ENCODE measurements at regions not wholly inside any gene's neighbourhood (a gene's known extent, or its start where the extent isn't known, plus 50 kb on each side); places are given as distances from the start of the nearest gene placed in this dataset.

DNA sequence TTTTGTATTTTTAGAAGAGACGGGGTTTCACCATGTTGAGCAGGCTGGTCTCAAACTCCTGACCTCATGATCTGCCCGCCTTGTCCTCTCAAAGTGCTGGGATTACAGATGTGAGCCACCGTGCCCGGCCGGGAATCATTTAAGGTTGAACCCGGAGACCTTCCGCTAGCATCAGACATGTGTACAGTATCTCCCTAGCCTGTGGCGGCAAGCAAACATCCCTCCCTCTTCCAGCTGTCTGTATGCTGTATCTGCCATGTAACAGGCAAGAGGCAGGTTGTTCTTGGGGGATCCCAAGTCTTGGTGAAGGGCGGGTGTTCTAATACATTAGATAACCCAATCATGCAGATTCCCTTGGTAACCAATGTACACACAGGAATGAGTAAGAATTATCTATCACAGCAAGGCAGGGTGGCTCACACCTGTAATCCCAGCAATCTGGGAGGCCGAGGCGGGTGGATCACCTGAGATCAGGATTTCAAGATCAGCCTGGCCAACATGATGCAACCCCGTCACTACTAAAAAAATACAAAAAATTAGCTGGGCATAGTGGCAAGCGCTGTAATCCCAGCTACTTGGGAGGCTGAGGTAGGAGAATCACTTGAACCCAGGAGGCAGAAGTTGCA lies 58.1 kb upstream of the RBFOX2 start:
- no peak for TF ChIP-seq CTCF (IDR thresholded peaks at IDR 0.05 in 2 of 3, conservative IDR thresholded peaks at IDR 0.05 in 1 of 3; ENCODE audit: borderline replicate concordance in 1 of 3, insufficient read depth in 1 of 3, low read depth in 2 of 3, low read length in 2 of 3)
- no peak for TF ChIP-seq TCF7L2 (IDR thresholded peaks at IDR 0.05; ENCODE audit: borderline replicate concordance, extremely low read depth, insufficient read depth, insufficient read length)
- no peak for TF ChIP-seq POLR2A (IDR thresholded peaks at IDR 0.05; ENCODE audit: borderline replicate concordance, extremely low read depth, insufficient read depth, insufficient read length)
- no peak for TF ChIP-seq EZH2phosphoT487 (IDR thresholded peaks at IDR 0.05; ENCODE audit: borderline replicate concordance)
- no peak for TF ChIP-seq EZH2 (IDR thresholded peaks at IDR 0.05)
- TF ChIP-seq ZNF274 (IDR thresholded peaks at IDR 0.05; ENCODE audit: low read depth, low read length): no peak
- TF ChIP-seq, protein P1, sequence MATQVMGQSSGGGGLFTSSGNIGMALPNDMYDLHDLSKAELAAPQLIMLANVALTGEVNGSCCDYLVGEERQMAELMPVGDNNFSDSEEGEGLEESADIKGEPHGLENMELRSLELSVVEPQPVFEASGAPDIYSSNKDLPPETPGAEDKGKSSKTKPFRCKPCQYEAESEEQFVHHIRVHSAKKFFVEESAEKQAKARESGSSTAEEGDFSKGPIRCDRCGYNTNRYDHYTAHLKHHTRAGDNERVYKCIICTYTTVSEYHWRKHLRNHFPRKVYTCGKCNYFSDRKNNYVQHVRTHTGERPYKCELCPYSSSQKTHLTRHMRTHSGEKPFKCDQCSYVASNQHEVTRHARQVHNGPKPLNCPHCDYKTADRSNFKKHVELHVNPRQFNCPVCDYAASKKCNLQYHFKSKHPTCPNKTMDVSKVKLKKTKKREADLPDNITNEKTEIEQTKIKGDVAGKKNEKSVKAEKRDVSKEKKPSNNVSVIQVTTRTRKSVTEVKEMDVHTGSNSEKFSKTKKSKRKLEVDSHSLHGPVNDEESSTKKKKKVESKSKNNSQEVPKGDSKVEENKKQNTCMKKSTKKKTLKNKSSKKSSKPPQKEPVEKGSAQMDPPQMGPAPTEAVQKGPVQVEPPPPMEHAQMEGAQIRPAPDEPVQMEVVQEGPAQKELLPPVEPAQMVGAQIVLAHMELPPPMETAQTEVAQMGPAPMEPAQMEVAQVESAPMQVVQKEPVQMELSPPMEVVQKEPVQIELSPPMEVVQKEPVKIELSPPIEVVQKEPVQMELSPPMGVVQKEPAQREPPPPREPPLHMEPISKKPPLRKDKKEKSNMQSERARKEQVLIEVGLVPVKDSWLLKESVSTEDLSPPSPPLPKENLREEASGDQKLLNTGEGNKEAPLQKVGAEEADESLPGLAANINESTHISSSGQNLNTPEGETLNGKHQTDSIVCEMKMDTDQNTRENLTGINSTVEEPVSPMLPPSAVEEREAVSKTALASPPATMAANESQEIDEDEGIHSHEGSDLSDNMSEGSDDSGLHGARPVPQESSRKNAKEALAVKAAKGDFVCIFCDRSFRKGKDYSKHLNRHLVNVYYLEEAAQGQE (IDR thresholded peaks at IDR 0.05; ENCODE audit: low read depth): no peak
- no peak for TF ChIP-seq ELF1 (IDR thresholded peaks at IDR 0.05; ENCODE audit: borderline replicate concordance, low read depth)
- no peak for TF ChIP-seq RAD21 (IDR thresholded peaks at IDR 0.05; ENCODE audit: low read depth)
- TF ChIP-seq POLR2AphosphoS5 (IDR thresholded peaks at IDR 0.05; ENCODE audit: low read depth, low read length): no peak
- no peak for TF ChIP-seq FOSL1 (IDR thresholded peaks at IDR 0.05; ENCODE audit: low read depth)
- no peak for TF ChIP-seq SRF (IDR thresholded peaks at IDR 0.05; ENCODE audit: low read depth)
- no peak for TF ChIP-seq ATF3 (IDR thresholded peaks at IDR 0.05)

Data from HCT116 (cell line).